WTC11 (cell line): ENCODE measurements at regions not wholly inside any gene's neighbourhood (a gene's known extent, or its start where the extent isn't known, plus 50 kb on each side); places are given as distances from the start of the nearest gene placed in this dataset.

Experiments
- ATAC-seq: fragments of 200-7000 bp; cut with Tn5 transposase; 2 replicates; pipeline ENCODE4 v1.10.0; 2021; ENCODE audit warnings: mild to moderate bottlenecking, moderate library complexity
- CTCF ChIA-PET: fragments of 300-600 bp; sonication (Branson Sonifier 250); formaldehyde crosslinking; loops from one replicate; lab custom pipeline; 2021; ENCODE audit warnings: antibody characterized with exemption; lab: Charles Lee
- POLR2A ChIA-PET: fragments of 350-600 bp; sonication (Branson Sonifier 250); formaldehyde crosslinking; loops from one replicate; lab custom pipeline; 2021; ENCODE audit warnings: antibody characterized with exemption; lab: Charles Lee
- DNase-seq: peaks from one replicate; pipeline ENCODE4 v3.0.0; 2021; ENCODE audit warnings: low spot score
- H3K27ac Mint-ChIP-seq: 2 replicates; pipeline ENCODE4 v1.8.0; 2021; ENCODE audit warnings: mixed read lengths
- H3K27me3 Mint-ChIP-seq: 2 replicates; pipeline ENCODE4 v1.8.0; 2021; ENCODE audit warnings: low read depth, mild to moderate bottlenecking, moderate library complexity, mixed read lengths
- H3K36me3 Mint-ChIP-seq: 2 replicates; pipeline ENCODE4 v1.8.0; 2021; ENCODE audit warnings: mixed read lengths
- H3K4me1 Mint-ChIP-seq: 2 replicates; pipeline ENCODE4 v1.8.0; 2022; ENCODE audit warnings: mixed read lengths
- H3K4me3 Mint-ChIP-seq: 2 replicates; pipeline ENCODE4 v1.8.0; 2021; ENCODE audit warnings: mild to moderate bottlenecking, moderate library complexity, mixed read lengths
- H3K9me3 Mint-ChIP-seq: 2 replicates; pipeline ENCODE4 v1.8.0; 2021; ENCODE audit warnings: mixed read lengths
- AFF4 ChIP-seq: sonication (generic); formaldehyde crosslinking; IDR thresholded peaks from 2 replicates; pipeline ENCODE4 v1.8.1; 2023; ENCODE audit warnings: mild to moderate bottlenecking, missing genetic modification reagents, borderline replicate concordance
- AR ChIP-seq: fragments of 250-450 bp; sonication (Bioruptor Pico); IDR thresholded peaks from 2 replicates; pipeline ENCODE4 v1.9.0; 2021; ENCODE audit warnings: mild to moderate bottlenecking
- CBFB ChIP-seq: sonication (generic); formaldehyde crosslinking; IDR thresholded peaks from 2 replicates; pipeline ENCODE4 v1.8.1; 2022; ENCODE audit warnings: mild to moderate bottlenecking, low read depth, missing genetic modification reagents
- E2F5 ChIP-seq: sonication (generic); formaldehyde crosslinking; IDR thresholded peaks from 2 replicates; pipeline ENCODE4 v1.8.1; 2022; ENCODE audit warnings: mild to moderate bottlenecking, moderate library complexity, missing genetic modification reagents
- ESRRA ChIP-seq: sonication (generic); formaldehyde crosslinking; IDR thresholded peaks from 2 replicates; pipeline ENCODE4 v1.8.1; 2022; ENCODE audit warnings: mild to moderate bottlenecking, missing genetic modification reagents, borderline replicate concordance
- FOXJ3 ChIP-seq: sonication (generic); formaldehyde crosslinking; IDR thresholded peaks from 2 replicates; pipeline ENCODE4 v1.9.0; 2021; ENCODE audit warnings: missing genetic modification reagents, mild to moderate bottlenecking, borderline replicate concordance
- FOXP1 ChIP-seq: sonication (generic); formaldehyde crosslinking; IDR thresholded peaks from 2 replicates; pipeline ENCODE4 v1.8.0; 2022; ENCODE audit warnings: missing genetic modification reagents, mild to moderate bottlenecking, moderate library complexity, borderline replicate concordance
- JAZF1 ChIP-seq: fragments of 250-450 bp; sonication (Bioruptor Pico); IDR thresholded peaks from 2 replicates; pipeline ENCODE4 v1.9.0; 2021; ENCODE audit warnings: moderate library complexity, mild to moderate bottlenecking, inconsistent platforms
- JUN ChIP-seq: sonication (generic); formaldehyde crosslinking; IDR thresholded peaks from 2 replicates; pipeline ENCODE4 v1.8.0; 2023; ENCODE audit warnings: mild to moderate bottlenecking, missing genetic modification reagents
- MYBL2 ChIP-seq: sonication (generic); formaldehyde crosslinking; IDR thresholded peaks from 2 replicates; pipeline ENCODE4 v1.8.1; 2023; ENCODE audit warnings: mild to moderate bottlenecking, moderate library complexity, missing genetic modification reagents
- NFE2L1 ChIP-seq: sonication (generic); formaldehyde crosslinking; IDR thresholded peaks from 2 replicates; pipeline ENCODE4 v1.8.1; 2023; ENCODE audit warnings: missing genetic modification reagents
- NR1H2 ChIP-seq: sonication (generic); formaldehyde crosslinking; IDR thresholded peaks from 2 replicates; pipeline ENCODE4 v1.9.0; 2021; ENCODE audit warnings: mild to moderate bottlenecking, moderate library complexity, missing genetic modification reagents
- SOX15 ChIP-seq: fragments of 250-450 bp; sonication (Bioruptor Pico); IDR thresholded peaks from 2 replicates; pipeline ENCODE4 v1.9.0; 2021; ENCODE audit warnings: mild to moderate bottlenecking
- USF2 ChIP-seq: sonication (generic); formaldehyde crosslinking; IDR thresholded peaks from 2 replicates; pipeline ENCODE4 v1.8.1; 2023; ENCODE audit warnings: mild to moderate bottlenecking, missing genetic modification reagents, moderate library complexity
- ZBTB43 ChIP-seq: sonication (generic); formaldehyde crosslinking; IDR thresholded peaks from 2 replicates; pipeline ENCODE4 v1.8.1; 2023; ENCODE audit warnings: mild to moderate bottlenecking, missing genetic modification reagents
- ZMAT4 ChIP-seq: fragments of 250-450 bp; sonication (Bioruptor Pico); IDR thresholded peaks from 2 replicates; pipeline ENCODE4 v1.9.0; 2021; ENCODE audit warnings: mild to moderate bottlenecking
- ZNF232 ChIP-seq: sonication (generic); formaldehyde crosslinking; IDR thresholded peaks from 2 replicates; pipeline ENCODE4 v1.8.0; 2022; ENCODE audit warnings: mild to moderate bottlenecking, missing genetic modification reagents
- ZNF396 ChIP-seq: fragments of 250-450 bp; sonication (Bioruptor Pico); IDR thresholded peaks from 2 replicates; pipeline ENCODE4 v1.8.0; 2021; ENCODE audit warnings: mild to moderate bottlenecking, moderate library complexity, borderline replicate concordance
- ZNF671 ChIP-seq: fragments of 250-450 bp; sonication (Bioruptor Pico); IDR thresholded peaks from 2 replicates; pipeline ENCODE4 v1.8.0; 2021; ENCODE audit warnings: mild to moderate bottlenecking
- TF ChIP-seq, protein P1 (sequence below): fragments of 250-450 bp; sonication (Bioruptor Pico); IDR thresholded peaks from 2 replicates; pipeline ENCODE4 v1.9.0; 2021; ENCODE audit warnings: moderate library complexity, mild to moderate bottlenecking, inconsistent platforms, borderline replicate concordance
- TF ChIP-seq, protein P2 (sequence below): fragments of 200-600 bp; IDR thresholded peaks from 2 replicates; pipeline ENCODE4 v1.8.0; 2022; ENCODE audit warnings: antibody characterized with exemption
- TF ChIP-seq, protein P3 (sequence below): sonication (generic); formaldehyde crosslinking; IDR thresholded peaks from 2 replicates; pipeline ENCODE4 v1.8.1; 2023; ENCODE audit warnings: mild to moderate bottlenecking, moderate library complexity, missing genetic modification reagents

- TF ChIP-seq FOXP1 (CRISPR knock-in tag): no peak
- TF ChIP-seq, protein P1, sequence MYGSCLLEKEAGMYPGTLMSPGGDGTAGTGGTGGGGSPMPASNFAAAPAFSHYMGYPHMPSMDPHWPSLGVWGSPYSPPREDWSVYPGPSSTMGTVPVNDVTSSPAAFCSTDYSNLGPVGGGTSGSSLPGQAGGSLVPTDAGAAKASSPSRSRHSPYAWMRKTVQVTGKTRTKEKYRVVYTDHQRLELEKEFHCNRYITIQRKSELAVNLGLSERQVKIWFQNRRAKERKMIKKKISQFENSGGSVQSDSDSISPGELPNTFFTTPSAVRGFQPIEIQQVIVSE (CRISPR knock-in tag): no peak
- TF ChIP-seq SOX15 (CRISPR knock-in tag): no peak
- TF ChIP-seq ZNF232 (CRISPR knock-in tag): no peak
- no peak for TF ChIP-seq CBFB (CRISPR knock-in tag)
- no peak for TF ChIP-seq ESRRA (CRISPR knock-in tag)
- TF ChIP-seq MYBL2: no peak
- TF ChIP-seq, protein P2, sequence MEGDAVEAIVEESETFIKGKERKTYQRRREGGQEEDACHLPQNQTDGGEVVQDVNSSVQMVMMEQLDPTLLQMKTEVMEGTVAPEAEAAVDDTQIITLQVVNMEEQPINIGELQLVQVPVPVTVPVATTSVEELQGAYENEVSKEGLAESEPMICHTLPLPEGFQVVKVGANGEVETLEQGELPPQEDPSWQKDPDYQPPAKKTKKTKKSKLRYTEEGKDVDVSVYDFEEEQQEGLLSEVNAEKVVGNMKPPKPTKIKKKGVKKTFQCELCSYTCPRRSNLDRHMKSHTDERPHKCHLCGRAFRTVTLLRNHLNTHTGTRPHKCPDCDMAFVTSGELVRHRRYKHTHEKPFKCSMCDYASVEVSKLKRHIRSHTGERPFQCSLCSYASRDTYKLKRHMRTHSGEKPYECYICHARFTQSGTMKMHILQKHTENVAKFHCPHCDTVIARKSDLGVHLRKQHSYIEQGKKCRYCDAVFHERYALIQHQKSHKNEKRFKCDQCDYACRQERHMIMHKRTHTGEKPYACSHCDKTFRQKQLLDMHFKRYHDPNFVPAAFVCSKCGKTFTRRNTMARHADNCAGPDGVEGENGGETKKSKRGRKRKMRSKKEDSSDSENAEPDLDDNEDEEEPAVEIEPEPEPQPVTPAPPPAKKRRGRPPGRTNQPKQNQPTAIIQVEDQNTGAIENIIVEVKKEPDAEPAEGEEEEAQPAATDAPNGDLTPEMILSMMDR: no peak
- TF ChIP-seq FOXJ3 (CRISPR knock-in tag): no peak
- TF ChIP-seq NR1H2 (CRISPR knock-in tag): no peak
- TF ChIP-seq E2F5: no peak
- no peak for TF ChIP-seq ZNF396 (CRISPR knock-in tag)
- no peak for TF ChIP-seq NFE2L1 (CRISPR knock-in tag)
- TF ChIP-seq ZNF671: no peak
- no peak for TF ChIP-seq AR (CRISPR knock-in tag)
- no peak for TF ChIP-seq USF2 (CRISPR knock-in tag)
- no peak for TF ChIP-seq ZBTB43
- no peak for TF ChIP-seq JUN (CRISPR knock-in tag)
- no peak for TF ChIP-seq ZMAT4
- TF ChIP-seq, all 79 proteins: peak for 0
- ATAC-seq (no peak), DNase-seq (no peak)
- Mint-ChIP-seq H3K36me3 (peaks cover 81% of the 10 kb centered on the region), H3K9me3 (peaks cover 92% of the 10 kb centered on the region), H3K27ac (no peak overlapping the region), H3K4me1 (no peaks in the 10 kb centered on the region), H3K4me3 (no peak overlapping the region), H3K27me3 (peaks cover 15% of the 10 kb centered on the region)
- CTCF ChIA-PET: no interaction called here
- POLR2A ChIA-PET: no interaction called here
These were observed 606.6 kb downstream of the TMEM114 start for GRCh38 chr16:7983676-7984075.

DNA sequence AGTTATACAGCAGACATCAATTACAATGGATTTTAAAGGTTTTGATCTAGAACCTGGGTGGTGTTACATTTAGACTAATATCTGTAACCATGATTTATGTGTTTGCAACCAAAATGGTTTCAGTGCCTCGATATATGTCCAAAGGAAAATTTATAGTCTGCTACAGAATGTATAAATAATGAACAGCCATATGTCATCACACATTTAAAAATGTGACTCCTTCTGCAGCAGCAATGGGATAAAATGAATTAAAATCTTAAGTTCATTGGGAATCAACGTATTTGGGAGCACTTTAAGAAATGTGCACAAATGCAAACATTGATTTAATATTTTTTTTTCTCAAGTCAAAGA, 610.2 kb downstream of the TMEM114 start:
- no peak overlapping the region for H3K27ac Mint-ChIP-seq
- H3K36me3 Mint-ChIP-seq: peaks cover 72% of the 10 kb centered on the region
- peaks cover 91% of the 10 kb centered on the region for H3K9me3 Mint-ChIP-seq
- peaks cover 11% of the 10 kb centered on the region; the same call in 1 of the 2 replicates for H3K27me3 Mint-ChIP-seq
- ChIA-PET POLR2A (no interaction called here), CTCF (no interaction called here)
- H3K4me1 Mint-ChIP-seq: no peaks in the 10 kb centered on the region
- DNase-seq (no peak), ATAC-seq (no peak)
- H3K4me3 Mint-ChIP-seq: no peak overlapping the region
- TF ChIP-seq JAZF1 (CRISPR knock-in tag) (no peak), AFF4 (CRISPR knock-in tag) (no peak), NR1H2 (CRISPR knock-in tag) (no peak)
- TF ChIP-seq, protein P3, sequence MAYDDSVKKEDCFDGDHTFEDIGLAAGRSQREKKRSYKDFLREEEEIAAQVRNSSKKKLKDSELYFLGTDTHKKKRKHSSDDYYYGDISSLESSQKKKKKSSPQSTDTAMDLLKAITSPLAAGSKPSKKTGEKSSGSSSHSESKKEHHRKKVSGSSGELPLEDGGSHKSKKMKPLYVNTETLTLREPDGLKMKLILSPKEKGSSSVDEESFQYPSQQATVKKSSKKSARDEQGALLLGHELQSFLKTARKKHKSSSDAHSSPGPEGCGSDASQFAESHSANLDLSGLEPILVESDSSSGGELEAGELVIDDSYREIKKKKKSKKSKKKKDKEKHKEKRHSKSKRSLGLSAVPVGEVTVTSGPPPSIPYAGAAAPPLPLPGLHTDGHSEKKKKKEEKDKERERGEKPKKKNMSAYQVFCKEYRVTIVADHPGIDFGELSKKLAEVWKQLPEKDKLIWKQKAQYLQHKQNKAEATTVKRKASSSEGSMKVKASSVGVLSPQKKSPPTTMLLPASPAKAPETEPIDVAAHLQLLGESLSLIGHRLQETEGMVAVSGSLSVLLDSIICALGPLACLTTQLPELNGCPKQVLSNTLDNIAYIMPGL (CRISPR knock-in tag): no peak
